Mammary epithelial cell (primary cell): ENCODE measurements at regions not wholly inside any gene's neighbourhood (a gene's known extent, or its start where the extent isn't known, plus 50 kb on each side); places are given as distances from the start of the nearest gene placed in this dataset.

Experiments used
- EZH2 ChIP-seq: IDR thresholded peaks from 2 replicates; pipeline ENCODE4 v1.6.1; 2012; ENCODE audit warnings: low read length, inconsistent platforms, borderline replicate concordance
- TF ChIP-seq, protein P1 (sequence below), 2 donors: IDR thresholded peaks in 1 of 2; conservative IDR thresholded peaks in 1 of 2; 2 replicates each; pipeline ENCODE4 v1.5.1; 2011 to 2012; ENCODE audit warnings: inconsistent platforms in 2 of 2, low read length in 2 of 2, mild to moderate bottlenecking in 2 of 2, control low read depth in 1 of 2, low read depth in 1 of 2; ENCODE audit not compliant: insufficient read depth in 1 of 2; ENCODE audit errors: extremely low read depth in 1 of 2

DNA sequence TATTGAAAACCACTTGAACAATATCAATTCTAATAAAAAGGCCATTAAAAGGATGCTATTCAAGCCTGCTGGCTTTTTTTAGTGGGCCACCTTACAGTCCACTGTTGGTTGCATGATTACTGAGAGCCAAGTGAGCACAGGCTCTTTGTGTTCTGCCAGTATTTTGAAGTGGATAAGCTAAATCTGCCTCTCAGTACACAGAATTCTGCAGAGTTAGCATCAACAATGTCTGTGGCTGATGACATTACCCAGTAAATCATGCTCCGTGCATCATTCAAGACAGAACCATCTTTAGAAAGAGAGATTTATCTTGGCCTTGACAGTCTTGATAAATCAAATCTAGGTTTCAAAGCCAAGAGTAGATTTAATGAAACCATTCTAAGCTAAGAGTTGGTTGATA is 119.0 kb upstream of the GNPDA2 start:
- TF ChIP-seq, protein P1, sequence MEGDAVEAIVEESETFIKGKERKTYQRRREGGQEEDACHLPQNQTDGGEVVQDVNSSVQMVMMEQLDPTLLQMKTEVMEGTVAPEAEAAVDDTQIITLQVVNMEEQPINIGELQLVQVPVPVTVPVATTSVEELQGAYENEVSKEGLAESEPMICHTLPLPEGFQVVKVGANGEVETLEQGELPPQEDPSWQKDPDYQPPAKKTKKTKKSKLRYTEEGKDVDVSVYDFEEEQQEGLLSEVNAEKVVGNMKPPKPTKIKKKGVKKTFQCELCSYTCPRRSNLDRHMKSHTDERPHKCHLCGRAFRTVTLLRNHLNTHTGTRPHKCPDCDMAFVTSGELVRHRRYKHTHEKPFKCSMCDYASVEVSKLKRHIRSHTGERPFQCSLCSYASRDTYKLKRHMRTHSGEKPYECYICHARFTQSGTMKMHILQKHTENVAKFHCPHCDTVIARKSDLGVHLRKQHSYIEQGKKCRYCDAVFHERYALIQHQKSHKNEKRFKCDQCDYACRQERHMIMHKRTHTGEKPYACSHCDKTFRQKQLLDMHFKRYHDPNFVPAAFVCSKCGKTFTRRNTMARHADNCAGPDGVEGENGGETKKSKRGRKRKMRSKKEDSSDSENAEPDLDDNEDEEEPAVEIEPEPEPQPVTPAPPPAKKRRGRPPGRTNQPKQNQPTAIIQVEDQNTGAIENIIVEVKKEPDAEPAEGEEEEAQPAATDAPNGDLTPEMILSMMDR (conservative IDR thresholded peaks at IDR 0.05 in 1 of 2, IDR thresholded peaks at IDR 0.05 in 1 of 2; ENCODE audit: extremely low read depth in 1 of 2, insufficient read depth in 1 of 2, low read depth in 1 of 2, low read length in 2 of 2) = no peak
- no peak for TF ChIP-seq EZH2
